Parathyroid adenoma (tissue), 2 donors: ENCODE measurements at regions not wholly inside any gene's neighbourhood (a gene's known extent, or its start where the extent isn't known, plus 50 kb on each side); places are given as distances from the start of the nearest gene placed in this dataset.

ENCODE experiments used
- H2AFZ ChIP-seq: fragments of 300-600 bp; sonication (generic); one replicate; pipeline ENCODE4 v1.7.0; 2017; ENCODE audit warnings: antibody characterized with exemption, mild to moderate bottlenecking
- H3K27ac ChIP-seq: fragments of 300-600 bp; sonication (generic); one replicate; pipeline ENCODE4 v1.7.0; 2017
- H3K27me3 ChIP-seq: fragments of 300-600 bp; sonication (generic); one replicate; pipeline ENCODE4 v1.7.0; 2017; ENCODE audit warnings: low read length; ENCODE audit not compliant: control insufficient read depth, insufficient read depth
- H3K36me3 ChIP-seq: fragments of 300-600 bp; sonication (generic); one replicate; pipeline ENCODE4 v1.7.0; 2017; ENCODE audit warnings: low read length; ENCODE audit not compliant: control insufficient read depth, insufficient read depth
- H3K4me1 ChIP-seq: fragments of 300-600 bp; sonication (generic); one replicate; pipeline ENCODE4 v1.7.0; 2017; ENCODE audit warnings: control low read depth
- H3K4me2 ChIP-seq: fragments of 300-600 bp; sonication (generic); one replicate; pipeline ENCODE4 v1.7.0; 2017; ENCODE audit warnings: low read length
- H3K4me3 ChIP-seq: fragments of 300-600 bp; sonication (generic); one replicate; pipeline ENCODE4 v1.7.0; 2017; ENCODE audit warnings: low read depth, low read length
- H3K79me2 ChIP-seq: fragments of 300-600 bp; sonication (generic); one replicate; pipeline ENCODE4 v1.7.0; 2017; ENCODE audit warnings: control low read depth
- H3K9ac ChIP-seq: fragments of 300-600 bp; sonication (generic); one replicate; pipeline ENCODE4 v1.7.0; 2017; ENCODE audit warnings: mild to moderate bottlenecking
- H3K9me3 ChIP-seq: fragments of 300-600 bp; sonication (generic); one replicate; pipeline ENCODE4 v1.7.0; 2017; ENCODE audit warnings: low read length; ENCODE audit not compliant: control insufficient read depth
- TF ChIP-seq, protein P1 (sequence below): fragments of 300-600 bp; sonication (generic); IDR thresholded peaks from one replicate; pipeline ENCODE4 v1.7.0; 2017; ENCODE audit warnings: antibody characterized with exemption, mild to moderate bottlenecking
- donor health status: primary hyperparathyroidism.

DNA sequence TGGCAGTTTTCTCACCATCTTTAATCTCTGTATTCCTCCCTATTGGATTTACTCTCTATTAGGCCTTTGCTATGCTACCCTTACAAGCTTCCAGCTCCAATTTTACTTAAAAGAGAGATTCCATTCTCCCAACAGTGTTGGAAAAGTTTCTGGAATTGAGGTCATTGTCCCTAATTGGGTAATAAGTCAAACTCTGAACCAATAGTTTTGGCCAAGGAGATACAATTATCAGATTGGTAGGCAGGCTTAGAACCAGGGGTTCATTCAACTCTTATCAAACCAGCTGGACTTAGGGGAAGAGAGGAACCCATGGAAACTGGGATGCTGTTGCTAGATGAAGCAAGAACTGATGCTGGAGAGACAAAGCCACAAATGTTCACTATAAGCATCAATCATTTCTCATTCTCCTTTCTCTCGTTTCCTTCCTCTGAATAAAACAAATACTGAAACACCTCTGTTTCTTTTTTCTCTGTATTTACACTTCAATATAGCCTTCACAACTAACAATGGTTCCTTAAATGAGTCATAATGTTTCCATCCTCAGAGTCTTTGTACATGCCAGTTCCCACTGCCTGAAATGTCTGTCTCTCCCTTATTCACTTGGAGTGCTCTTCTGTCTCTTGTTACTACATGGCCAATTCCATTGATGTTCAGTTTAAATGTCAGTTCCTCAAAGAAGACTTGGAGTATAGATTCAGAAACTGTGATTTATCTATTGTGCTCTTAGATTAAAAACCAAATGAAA lies 587.3 kb downstream of the GABRG2 start:
- Histone ChIP-seq H2AFZ (no peak overlapping the region), H3K27me3 (no peaks in the 10 kb centered on the region), H3K4me3 (no peak overlapping the region), H3K79me2 (no peaks in the 10 kb centered on the region), H3K9me3 (no peaks in the 10 kb centered on the region), H3K4me2 (no peak overlapping the region), H3K4me1 (no peaks in the 10 kb centered on the region), H3K9ac (no peak overlapping the region), H3K27ac (no peak overlapping the region), H3K36me3 (no peaks in the 10 kb centered on the region)
- TF ChIP-seq, protein P1, sequence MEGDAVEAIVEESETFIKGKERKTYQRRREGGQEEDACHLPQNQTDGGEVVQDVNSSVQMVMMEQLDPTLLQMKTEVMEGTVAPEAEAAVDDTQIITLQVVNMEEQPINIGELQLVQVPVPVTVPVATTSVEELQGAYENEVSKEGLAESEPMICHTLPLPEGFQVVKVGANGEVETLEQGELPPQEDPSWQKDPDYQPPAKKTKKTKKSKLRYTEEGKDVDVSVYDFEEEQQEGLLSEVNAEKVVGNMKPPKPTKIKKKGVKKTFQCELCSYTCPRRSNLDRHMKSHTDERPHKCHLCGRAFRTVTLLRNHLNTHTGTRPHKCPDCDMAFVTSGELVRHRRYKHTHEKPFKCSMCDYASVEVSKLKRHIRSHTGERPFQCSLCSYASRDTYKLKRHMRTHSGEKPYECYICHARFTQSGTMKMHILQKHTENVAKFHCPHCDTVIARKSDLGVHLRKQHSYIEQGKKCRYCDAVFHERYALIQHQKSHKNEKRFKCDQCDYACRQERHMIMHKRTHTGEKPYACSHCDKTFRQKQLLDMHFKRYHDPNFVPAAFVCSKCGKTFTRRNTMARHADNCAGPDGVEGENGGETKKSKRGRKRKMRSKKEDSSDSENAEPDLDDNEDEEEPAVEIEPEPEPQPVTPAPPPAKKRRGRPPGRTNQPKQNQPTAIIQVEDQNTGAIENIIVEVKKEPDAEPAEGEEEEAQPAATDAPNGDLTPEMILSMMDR: no peak

DNA sequence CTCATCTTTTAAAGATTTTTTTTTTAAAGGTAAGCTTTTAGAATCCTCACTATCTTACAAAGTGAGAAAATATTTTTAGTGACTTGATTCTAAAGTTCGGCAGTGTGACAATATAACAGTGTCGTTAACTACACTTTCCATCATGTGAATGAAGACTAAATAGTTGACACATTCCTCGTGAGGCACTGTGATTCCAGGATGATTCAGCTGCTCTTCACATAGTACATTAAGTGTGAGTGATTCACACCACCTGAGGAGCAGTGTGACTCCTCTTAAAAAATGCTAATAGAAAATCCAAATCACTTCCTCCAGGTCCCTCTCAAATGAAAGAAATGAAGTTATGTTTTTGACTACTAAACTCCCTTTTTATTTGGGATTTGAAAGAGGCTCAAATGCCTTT lies 589.5 kb downstream of the GABRG2 start:
- TF ChIP-seq, protein P1: no peak
- H2AFZ ChIP-seq: no peak overlapping the region
- no peaks in the 10 kb centered on the region for H3K9me3 ChIP-seq
- no peak overlapping the region for H3K9ac ChIP-seq
- H3K36me3 ChIP-seq: no peaks in the 10 kb centered on the region
- H3K79me2 ChIP-seq: no peaks in the 10 kb centered on the region
- no peak overlapping the region for H3K4me3 ChIP-seq
- H3K27ac ChIP-seq: no peak overlapping the region
- no peaks in the 10 kb centered on the region for H3K27me3 ChIP-seq
- no peak overlapping the region for H3K4me2 ChIP-seq
- no peaks in the 10 kb centered on the region for H3K4me1 ChIP-seq

DNA sequence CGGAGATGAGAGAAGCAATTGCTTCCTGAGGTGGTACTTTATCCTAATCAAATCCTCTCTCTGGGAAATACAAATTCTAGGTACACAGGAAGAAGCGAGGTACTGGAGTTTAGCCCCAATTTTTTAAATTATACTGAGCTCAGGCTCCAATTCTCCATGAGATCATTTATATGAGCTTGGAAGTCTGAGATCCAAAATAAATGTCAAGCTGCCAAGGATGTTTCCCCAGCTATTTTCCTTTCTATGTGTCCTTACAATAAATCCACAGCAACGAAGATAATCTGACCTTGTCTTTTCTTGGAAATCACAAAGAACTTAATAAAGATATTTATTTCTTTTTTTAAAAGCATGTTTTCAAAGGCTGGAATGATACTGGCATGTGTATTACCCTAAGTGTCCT lies 597.3 kb downstream of the GABRG2 start:
- TF ChIP-seq, protein P1: no peak
- no peaks in the 10 kb centered on the region for H3K4me1 ChIP-seq
- no peaks in the 10 kb centered on the region for H3K9me3 ChIP-seq
- no peak overlapping the region for H3K4me2 ChIP-seq
- H3K27me3 ChIP-seq: no peaks in the 10 kb centered on the region
- H3K4me3 ChIP-seq: no peak overlapping the region
- no peak overlapping the region for H2AFZ ChIP-seq
- no peak overlapping the region for H3K9ac ChIP-seq
- no peaks in the 10 kb centered on the region for H3K79me2 ChIP-seq
- no peak overlapping the region for H3K27ac ChIP-seq
- no peaks in the 10 kb centered on the region for H3K36me3 ChIP-seq

DNA sequence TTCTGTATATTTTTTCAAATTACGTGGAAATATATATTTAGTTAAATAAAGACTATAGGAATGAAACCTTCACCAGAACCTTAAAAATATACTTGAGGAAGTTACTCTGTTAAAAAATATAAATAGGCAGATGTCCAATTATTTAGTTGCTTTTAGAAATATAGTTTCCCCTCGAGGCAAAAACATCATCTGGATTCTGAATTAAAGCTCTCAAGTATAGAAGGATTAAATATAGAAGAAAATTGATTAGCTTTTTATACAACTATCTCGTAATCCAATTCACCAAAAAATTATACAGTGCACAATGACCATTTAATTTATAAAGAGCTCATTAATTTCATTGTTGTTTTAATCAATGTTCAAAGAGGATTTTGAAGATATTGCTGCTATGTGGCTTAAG lies 601.4 kb downstream of the GABRG2 start:
- H3K9ac ChIP-seq: no peak overlapping the region
- H3K4me3 ChIP-seq: no peak overlapping the region
- H3K4me1 ChIP-seq: no peaks in the 10 kb centered on the region
- TF ChIP-seq, protein P1: no peak
- H2AFZ ChIP-seq: no peak overlapping the region
- peaks cover 3% of the 10 kb centered on the region for H3K9me3 ChIP-seq
- H3K79me2 ChIP-seq: no peaks in the 10 kb centered on the region
- H3K27ac ChIP-seq: no peak overlapping the region
- H3K36me3 ChIP-seq: no peaks in the 10 kb centered on the region
- no peaks in the 10 kb centered on the region for H3K27me3 ChIP-seq
- no peak overlapping the region for H3K4me2 ChIP-seq

DNA sequence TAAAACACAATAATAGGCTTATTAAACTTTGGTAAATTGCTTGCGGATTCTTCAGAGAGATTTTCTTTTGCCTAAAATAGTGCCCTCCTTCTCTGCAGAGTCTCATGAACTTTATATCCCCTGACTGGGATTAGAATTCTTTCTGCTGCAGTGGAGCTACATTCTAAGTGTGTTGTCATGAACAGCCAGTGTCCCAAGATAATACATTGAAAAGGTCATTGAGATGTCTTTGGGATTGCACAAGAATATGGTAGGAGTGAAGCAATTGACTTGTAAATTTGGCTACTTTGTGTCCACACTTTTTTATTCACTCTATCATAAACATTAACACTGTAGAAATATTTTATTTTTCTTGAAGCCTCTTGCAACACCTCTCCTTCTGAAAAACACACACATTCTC lies 604.5 kb downstream of the GABRG2 start:
- H3K4me3 ChIP-seq: no peak overlapping the region
- H3K27ac ChIP-seq: no peak overlapping the region
- H3K9me3 ChIP-seq: peaks cover 3% of the 10 kb centered on the region
- no peaks in the 10 kb centered on the region for H3K36me3 ChIP-seq
- no peak overlapping the region for H3K4me2 ChIP-seq
- H3K9ac ChIP-seq: no peak overlapping the region
- H2AFZ ChIP-seq: no peak overlapping the region
- TF ChIP-seq, protein P1: no peak
- H3K27me3 ChIP-seq: no peaks in the 10 kb centered on the region
- H3K79me2 ChIP-seq: no peaks in the 10 kb centered on the region
- H3K4me1 ChIP-seq: no peaks in the 10 kb centered on the region
